LoVo (cell line): ENCODE measurements at regions not wholly inside any gene's neighbourhood (a gene's known extent, or its start where the extent isn't known, plus 50 kb on each side); places are given as distances from the start of the nearest gene placed in this dataset.

ENCODE experiments used
- DNase-seq: peaks from one replicate; pipeline ENCODE4 v3.0.0-alpha.2; 2016; ENCODE audit warnings: low spot score

DNA sequence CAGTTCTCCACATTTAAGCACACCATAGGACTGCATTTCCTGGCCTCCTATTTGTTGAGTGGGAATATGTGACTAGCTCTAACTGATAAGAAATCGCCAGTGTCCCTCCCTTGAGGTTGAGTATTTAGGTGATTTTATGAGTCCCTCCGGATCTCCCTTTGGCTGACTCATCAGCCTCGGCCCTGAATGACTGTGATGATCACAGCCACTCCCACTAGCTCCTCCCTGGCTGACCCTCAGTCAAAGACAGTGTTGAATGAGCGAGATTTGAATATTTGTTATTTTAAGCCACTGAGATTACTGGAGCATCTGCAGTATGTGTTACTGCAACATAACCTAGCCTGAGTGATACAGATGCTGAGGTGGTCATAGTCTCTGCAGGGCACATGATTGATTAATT, 515.3 kb downstream of the EPHB1 start:
- DNase-seq: peak; percentile 8

DNA sequence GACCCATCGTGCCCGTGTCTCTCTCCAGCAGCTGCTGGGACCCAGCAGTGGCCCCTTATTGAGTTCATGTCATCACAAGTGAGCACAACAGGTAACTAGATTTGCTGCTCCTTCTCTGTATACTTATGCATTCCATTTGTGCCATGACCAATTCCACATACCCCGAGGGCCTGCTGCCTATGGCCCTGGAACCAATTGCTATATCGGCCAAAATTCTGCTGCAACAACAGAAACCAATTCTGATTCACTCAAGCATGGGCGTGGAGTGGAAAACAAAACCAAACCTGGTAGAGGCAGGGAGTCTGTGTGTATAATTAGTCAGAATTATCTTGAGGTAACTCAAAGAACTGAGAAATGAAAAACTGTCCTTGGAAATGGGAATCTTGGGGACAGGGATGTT, 516.6 kb downstream of the EPHB1 start:
- DNase-seq: no peak

DNA sequence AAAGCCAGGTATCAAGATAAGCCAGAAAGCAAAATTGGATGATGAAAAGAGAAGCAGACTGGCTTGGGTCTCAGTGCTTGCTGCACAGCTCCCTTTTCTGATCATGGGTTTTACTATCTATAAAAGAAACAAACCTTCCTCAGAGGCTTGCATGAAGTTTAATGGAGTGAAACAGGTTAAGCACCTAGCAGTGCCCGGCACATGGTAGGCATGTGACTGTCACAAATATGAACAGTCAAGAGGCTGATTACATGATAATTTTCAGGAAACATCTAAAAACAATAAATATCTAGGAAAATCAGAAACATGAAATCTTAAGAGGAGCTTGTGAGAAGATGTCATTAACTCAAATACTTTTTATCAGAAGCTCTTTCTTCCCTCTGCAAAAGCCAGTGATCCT, 519.2 kb downstream of the EPHB1 start:
- no peak for DNase-seq

DNA sequence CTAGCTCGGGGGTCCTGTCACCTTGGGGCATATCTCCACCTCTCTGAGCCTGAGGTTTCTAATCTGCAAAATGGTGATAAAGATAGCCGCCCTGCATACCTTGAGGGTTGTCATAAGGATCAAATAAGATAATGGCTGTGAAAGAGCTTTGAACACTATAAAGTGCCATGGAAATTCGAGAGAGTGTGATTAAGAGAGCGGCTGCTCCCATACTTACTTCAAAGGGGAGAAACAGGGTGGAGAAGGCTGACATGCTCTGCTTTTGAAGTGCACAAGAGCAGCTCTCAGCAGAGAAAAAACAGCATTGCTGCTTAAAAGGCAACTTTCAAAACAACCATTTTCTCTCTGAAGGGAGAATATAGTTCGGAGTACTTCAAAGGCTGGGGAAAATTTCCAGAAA, 529.2 kb downstream of the EPHB1 start:
- no peak for DNase-seq

DNA sequence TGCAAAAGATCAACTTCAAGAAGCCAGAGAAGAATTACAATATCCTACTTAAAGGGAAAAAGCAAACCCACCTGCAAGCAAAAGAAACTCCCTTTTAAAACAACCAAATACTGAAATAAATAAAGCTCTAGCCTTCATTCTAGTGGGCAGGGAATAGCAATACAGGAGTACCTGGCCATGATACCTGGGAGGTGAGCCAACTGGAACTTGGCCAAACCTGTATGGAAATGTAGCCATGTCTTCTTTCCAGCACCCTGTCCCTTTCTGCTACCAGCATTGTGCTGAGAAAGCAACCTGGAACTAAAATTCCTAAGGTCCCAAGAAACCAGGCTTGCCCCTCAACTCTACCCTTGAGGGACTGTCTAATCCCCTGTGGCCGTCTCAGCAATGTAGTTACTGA, 530.0 kb downstream of the EPHB1 start:
- DNase-seq: peak; percentile 2

DNA sequence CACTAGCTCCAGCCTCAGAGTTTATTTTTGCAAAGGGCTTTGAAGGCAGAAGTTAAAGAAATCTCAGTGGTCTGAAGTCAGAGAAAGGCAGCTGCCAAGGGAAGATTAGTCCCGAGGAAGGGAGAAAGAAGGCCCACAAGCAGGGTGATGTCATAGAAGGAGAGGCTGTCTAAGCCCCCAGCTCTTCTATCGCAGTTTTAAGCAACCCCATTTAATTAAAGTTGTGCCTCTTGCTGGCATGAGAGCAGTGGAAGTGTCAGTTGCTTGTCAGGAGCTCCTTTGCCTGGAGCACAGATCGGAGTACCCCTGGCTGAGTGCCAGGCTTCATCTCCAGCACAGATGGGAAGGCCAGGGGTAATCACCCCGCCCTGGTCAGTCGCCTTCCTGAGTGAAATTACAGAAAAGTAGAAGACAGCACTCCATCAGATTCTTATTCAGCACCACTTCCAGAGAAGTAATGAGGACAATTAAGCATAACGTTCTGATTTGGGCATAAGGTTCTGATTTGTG, 530.7 kb downstream of the EPHB1 start:
- DNase-seq: no peak

DNA sequence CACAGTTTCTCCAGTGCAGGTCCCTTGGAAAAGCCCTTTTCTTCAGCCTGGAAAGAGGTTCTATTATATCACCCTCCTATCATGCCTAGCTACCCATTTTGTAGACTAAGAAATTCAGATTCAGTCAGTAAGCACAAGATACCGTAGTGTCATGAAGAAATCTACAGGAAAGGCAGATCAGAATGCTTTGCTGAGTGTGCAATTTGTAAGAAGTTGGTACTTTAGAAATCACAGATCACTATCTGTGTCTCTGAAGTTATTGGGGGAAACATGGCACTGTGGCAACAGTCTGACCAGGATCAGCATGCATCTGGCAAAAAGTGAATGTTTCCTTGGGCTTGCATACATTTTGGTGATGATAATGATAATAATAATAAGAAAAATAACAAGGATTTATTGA, 531.8 kb downstream of the EPHB1 start:
- no peak for DNase-seq

DNA sequence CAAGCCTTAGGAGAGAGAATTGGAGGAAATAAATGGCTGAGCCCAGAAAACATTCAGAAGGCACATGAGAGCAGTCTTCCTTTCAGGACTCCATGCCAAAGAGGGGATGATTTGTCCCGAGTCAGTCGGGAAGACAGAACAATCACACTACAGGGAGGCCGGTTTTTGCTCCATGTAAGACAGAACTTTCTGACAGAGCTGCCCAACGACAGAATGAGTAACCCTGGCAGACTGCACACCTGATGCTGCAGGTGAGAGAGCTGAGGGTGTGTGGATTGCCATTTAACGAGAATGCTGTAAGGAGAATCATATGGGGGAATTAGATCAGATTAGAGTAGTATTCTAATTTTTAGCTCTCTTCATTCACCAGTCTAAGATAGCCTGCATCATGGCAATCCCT, 533.0 kb downstream of the EPHB1 start:
- DNase-seq: no peak

DNA sequence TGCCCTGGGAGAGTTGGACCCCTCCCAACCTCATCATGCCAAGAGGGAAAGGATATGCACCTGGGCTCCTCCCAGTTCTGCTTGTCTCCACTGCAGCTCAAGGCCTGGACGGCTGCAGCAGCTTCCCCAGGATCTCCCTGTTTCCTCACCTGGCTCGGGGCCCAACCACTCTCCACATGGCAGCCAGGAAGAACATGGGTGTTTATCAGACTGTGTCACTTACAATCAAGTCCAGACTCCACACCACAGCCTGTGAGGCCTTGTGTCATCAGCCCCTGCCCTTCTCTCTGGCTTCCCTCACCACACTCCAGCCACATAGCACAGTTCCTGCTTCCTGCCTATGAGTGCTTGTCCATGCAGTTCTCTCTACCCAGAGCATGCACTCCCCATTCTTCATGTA, 534.4 kb downstream of the EPHB1 start:
- no peak for DNase-seq

DNA sequence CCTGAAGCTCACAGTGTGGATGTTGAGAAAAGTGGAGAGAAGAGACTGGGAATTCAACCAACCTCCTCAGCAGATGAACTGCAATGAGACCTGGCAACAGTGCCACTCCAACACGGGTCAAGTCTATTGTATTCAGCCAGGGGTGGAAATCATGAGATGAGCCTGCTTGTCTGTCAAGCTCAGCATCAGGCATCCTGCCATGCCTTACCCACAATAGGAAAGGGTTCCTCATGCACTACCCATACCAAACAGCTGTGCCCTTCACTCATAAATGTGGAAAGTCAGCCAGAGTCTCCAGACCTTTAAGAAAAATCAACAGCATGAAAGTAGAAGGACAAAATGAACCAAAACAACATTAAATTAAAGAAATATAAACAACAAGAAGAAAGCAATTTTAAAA, 542.1 kb downstream of the EPHB1 start:
- DNase-seq: no peak

DNA sequence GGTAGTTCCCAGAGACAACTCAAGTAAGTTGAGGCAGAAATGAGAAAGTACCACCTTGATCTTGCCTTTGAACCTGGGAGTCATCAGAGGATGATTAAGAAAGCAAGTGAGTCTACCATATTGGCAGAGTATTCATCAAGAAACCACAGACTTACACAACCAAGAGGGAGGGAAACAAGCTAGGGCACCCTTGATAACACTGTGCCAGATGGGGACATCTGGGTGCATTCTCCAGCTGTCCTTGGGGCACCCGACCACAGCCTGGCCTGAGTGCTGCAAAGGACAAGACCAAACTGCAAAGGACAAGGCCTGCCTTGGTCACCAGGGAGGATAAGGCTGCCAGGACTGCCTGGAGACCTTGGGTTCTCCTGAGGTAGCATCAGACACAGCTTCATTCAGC, 553.6 kb downstream of the EPHB1 start:
- no peak for DNase-seq

DNA sequence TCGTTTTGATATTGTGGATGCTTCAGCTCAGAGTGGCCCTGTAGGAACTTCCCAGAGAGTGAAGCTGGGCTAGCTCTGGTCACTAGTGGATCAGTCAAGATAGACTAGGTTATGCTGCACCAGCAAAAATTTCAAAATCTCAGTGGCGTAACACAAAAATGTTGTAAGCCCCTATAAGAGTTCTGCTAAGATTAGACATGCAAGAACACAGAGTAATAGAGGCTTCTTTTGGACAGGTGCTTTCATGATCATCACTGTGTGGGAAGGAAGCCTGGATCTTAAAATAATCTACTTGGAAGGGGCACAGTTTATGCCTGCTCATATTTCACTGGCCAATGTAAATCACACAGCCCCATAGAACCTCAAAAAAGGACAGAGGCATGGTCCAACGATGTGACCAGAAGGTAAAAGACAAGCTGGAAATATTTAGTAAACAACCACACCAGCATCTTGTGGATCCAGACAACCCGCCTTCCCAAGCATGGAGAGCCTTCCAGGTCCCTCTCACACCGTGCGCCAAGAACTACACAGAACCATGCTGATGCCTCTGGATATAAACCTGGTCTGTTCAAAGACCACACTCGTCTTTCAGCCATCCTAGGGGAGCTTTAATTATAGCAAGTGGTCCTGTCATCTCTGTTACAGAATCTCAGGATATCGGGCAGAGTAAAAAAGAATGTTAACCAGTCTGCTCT, 554.3 kb downstream of the EPHB1 start:
- DNase-seq: no peak

DNA sequence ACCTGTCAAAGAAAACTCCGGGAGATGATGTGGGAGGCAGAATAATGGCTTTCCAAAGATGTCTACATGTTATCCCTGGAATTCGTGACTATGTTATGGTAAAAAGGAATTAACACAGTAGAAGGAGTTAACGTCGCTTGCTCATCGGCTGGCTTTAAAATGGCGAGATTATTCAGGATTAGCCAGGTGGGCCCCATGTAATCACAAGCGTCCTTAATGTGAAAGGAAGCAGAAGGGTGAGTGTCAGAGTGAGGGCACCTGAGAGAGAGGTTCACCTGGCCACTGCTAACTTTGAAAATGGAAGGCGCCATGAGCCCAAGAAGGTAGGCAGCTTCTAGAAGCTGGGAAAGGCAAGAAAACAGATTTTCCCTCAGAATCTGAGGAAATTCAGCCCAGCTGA, 557.2 kb downstream of the EPHB1 start:
- no peak for DNase-seq

DNA sequence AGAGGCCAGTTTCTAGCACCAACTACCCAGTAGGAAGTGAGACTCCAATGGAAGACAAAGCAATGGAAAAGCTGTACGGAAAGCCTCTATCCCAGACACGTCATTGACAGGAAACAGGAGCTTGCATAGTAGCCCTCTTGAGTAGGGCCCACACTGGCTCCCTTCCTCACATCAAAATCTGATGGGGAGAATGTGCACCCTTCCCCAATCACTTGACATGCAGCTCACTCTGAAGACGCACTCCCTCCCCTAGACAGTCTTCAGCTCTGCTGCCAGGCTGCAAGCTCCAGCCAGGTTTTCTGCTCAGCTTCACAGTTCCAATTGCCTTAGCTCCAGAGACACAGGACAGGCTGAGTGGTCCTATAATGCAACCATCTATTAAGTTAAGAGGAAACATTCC, 567.8 kb downstream of the EPHB1 start:
- DNase-seq: no peak

DNA sequence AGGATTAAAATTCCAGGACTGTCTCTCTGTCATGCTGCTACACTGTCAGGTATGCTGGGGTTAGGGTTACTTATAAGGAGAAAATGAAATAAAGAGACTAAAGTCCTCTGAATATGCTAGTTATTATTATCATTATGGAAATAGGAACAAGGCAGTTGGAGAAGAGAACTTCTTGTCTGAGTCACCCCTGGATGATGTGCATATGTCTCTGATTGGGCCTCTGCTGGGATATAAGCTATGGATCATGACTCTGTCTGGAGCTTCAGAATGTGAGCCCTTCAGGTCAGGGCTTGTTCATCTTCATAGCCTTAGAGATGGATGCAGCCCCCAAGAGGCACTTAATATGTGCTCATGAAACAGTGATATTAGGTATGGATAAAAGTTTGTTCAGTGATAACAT, 569.6 kb downstream of the EPHB1 start:
- no peak for DNase-seq

DNA sequence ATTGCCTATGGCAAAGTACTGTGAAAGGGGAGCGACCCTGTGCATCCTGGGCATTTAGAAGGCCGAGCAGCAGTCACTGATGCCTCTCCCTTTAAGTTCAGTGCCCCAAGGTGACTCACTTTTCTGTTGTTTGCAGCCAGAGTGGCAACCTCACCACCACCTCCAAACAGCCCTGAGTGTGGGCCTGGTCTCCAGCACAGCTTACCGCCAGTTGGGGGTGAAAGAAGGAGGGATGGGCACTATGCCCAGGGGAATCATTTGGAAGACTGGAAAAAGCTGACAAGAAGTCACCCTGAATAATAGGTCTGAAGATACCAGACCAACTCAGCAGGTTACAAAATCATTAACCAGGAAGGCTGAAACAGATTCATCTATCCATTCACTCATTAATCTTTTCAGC, 571.8 kb downstream of the EPHB1 start:
- DNase-seq: no peak

DNA sequence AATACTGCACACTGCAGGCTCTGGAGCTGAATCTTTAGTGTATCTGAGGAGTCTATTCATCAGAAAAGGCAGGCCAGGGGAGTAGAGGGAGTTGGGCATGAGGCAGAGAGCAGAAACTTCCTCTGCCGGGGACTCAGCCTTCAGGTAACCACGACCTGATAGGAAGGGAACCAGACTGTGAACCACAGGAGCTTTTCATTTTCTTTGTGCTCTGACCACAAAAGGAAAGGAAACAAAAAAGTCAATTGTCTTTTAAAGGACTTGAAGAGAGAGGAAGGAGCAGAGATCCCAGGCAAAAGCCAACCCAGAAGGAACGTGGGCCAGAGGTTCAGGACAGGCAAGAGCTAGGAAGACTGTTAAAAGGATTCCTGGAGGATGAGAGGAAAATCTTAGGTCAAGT, 573.3 kb downstream of the EPHB1 start:
- DNase-seq: no peak

DNA sequence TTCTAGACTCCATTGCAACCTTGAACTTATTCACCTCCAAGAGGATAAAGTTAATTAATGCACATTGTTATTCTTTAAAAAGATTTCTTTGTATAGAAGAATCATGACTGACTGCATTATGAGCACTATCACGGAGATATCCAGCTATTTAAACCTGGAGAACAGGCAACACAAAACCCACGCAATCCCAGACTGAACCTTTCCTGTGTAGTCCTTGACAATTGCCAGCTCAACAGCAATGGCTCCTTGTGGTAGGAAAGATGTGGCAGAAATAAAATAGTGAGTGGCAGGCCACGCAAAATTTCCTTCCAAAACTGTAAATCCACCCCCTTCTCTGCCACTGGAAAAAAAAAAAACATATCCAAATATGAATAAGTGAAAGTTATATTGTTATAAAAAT, 573.7 kb downstream of the EPHB1 start:
- DNase-seq: no peak

DNA sequence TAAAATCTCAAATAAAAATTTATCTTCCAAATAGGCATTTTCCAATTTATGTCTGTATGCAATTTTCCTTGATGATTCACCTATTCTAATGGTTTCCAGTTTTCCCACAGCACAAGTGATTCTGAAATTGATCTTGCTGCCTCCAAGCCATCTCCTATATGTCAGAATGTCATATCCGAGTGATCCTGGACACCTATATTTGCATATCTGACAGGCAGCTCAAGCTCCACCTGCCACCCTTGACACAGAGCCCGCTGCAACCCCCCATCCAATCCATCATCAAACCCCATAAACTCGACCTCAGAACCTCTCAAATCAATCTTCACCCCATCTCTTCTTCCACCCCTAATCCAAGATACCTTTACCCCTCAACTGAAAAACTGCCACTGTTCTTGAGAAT, 579.5 kb downstream of the EPHB1 start:
- DNase-seq: no peak

DNA sequence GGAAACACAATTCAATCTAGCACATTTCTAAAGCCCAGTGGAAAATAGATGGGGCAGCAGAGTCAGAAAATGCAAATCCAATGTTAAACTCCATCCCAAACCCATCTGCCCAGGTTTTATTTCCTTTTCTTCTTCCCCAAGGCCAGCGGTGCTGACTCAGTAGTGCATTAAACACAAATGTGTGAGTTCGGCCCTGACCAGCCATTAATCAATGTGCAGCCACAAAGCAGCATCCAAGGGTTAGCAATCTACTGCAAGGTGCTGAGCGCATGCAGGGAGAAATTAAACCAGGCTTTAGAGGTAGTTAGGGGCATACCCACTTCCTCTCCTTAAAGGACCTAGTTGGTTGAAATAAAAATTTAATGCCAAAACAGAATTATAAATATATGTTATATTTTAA, 583.3 kb upstream of the PPP2R3A start:
- DNase-seq: no peak

DNA sequence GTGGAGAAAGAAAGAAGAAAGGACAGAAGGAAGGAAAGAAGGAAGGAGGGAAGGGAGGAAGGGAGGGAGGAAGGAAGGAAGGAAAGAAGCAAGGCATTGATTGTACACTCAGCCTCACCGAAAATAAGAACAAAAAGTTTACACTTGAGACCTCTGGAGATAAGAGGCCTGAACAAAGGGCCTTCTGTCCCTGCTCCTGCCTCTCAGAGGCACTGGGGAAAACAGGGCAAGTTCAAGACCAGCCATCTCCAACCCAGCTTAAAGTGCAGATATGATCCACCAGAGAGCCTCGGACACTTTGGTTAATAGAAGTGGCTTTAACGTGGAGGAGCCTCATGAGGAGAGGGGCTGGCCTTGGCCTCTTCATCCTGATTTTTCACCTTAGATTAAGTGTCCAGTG, 582.9 kb upstream of the PPP2R3A start:
- no peak for DNase-seq

DNA sequence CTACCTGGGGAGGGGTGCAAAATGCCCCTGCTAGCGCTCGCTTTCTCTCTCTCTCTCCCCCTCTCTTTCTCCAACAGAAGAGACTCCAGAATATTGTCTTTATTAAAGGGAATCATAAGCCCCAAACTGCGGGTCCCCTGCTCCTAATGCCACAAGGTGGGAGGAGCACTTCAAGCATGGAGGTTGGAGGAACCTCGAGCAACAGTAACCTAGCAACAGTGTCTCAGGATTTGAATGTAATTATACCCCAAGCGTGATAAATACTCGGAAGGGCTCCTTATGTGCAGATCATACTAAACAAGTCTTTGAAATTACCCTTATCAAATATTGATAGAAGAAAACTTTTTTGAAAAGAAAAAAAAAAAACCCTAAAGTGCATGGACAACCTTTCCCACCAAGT, 582.2 kb upstream of the PPP2R3A start:
- no peak for DNase-seq

DNA sequence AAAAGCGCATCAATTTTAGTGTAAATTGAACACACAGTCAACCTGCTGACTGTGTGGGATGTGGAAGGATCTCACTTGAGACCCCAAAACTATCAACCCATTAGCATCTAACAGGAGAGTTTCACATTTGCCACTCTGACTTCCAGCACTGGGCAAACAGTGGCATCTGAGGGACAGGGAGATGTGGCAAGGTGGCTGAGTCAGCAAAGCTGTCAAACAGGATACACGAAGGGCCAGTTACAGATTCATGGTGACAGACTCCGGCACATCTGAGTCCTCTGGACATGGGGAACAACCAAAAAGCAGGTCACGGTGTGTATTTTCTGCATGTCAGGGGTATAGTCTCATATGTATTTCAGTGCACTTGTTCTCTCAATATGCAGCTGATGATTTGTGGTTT, 573.4 kb upstream of the PPP2R3A start:
- no peak for DNase-seq

DNA sequence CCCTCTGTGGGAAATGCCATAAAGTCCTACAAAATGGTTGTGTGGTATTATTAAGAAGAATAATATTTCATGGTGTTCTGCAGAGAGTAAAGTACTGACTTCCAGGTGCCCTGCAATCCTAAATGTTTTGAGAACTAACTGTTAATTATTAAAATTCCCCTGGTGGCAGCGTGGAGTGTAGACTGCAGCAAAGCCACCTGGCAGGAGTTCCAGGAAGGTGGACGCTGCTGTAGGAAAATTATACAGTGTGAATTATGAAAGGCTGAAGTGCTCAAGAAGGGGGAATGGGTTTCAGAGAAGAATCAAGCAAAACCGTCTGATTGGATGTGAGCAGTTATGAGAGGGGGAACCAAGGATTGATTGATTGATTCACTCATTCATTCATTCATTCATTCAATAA, 572.4 kb upstream of the PPP2R3A start:
- no peak for DNase-seq
